Left ventricle myocardium inferior (tissue), 1 donor: ENCODE measurements at regions not wholly inside any gene's neighbourhood (a gene's known extent, or its start where the extent isn't known, plus 50 kb on each side); places are given as distances from the start of the nearest gene placed in this dataset.

Experiments used
- DNase-seq: peaks from one replicate; pipeline ENCODE4 v3.0.0-alpha.2; 2020
- H3K27ac ChIP-seq: fragments of 200-600 bp; replicated peaks from 2 replicates; pipeline ENCODE4 v1.8.0; 2021
- H3K27me3 ChIP-seq: fragments of 200-600 bp; 2 replicates; pipeline ENCODE4 v1.8.0; 2021; ENCODE audit warnings: low read depth
- H3K36me3 ChIP-seq: fragments of 200-600 bp; 2 replicates; pipeline ENCODE4 v1.8.0; 2021
- H3K4me1 ChIP-seq: fragments of 200-600 bp; 2 replicates; pipeline ENCODE4 v1.8.0; 2021
- H3K4me3 ChIP-seq: fragments of 200-600 bp; 2 replicates; pipeline ENCODE4 v1.8.0; 2021; ENCODE audit warnings: mild to moderate bottlenecking, moderate library complexity
- H3K9me3 ChIP-seq: fragments of 200-600 bp; replicated peaks from 2 replicates; pipeline ENCODE4 v1.8.0; 2021
- intact Hi-C: fragments of 100-400 bp; cut with micrococcal nuclease; formaldehyde crosslinking; loops from one replicate; pipeline ENCODE4 v1.11.0; 2022
- TF ChIP-seq, protein P1 (sequence below): fragments of 200-600 bp; IDR thresholded peaks from 2 replicates; pipeline ENCODE4 v1.8.0; 2021; ENCODE audit warnings: antibody characterized with exemption, mild to moderate bottlenecking, borderline replicate concordance
- donor health status: DM: no; HTN: yes; CAD: no; lungs with severe emphysema.

DNA sequence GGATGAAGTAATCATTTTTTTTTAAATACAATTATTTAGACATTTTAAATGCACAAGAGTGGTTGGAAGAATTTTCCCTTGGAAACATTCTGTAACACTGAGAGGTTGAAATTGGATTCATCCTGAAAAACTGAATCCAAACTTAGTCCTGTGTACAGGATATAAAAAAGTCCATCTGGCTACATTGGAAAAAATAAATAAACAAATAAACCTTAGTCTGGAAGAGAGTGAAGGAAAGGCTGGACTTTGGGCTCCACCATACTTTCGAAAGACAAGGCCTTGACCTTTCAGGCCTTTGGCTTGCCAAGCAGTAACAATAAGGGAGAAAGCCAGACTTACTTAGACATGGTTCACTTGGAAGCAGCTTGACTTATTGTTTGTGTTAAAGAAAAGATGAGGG is 664.3 kb downstream of the TENT5A start:
- H3K36me3 ChIP-seq = no peaks in the 10 kb centered on the region
- no peaks in the 10 kb centered on the region for H3K27me3 ChIP-seq
- no peak overlapping the region for H3K4me3 ChIP-seq
- H3K9me3 ChIP-seq = peaks cover 6% of the 10 kb centered on the region
- no peak for DNase-seq
- intact Hi-C loops = no loop called here
- TF ChIP-seq, protein P1, sequence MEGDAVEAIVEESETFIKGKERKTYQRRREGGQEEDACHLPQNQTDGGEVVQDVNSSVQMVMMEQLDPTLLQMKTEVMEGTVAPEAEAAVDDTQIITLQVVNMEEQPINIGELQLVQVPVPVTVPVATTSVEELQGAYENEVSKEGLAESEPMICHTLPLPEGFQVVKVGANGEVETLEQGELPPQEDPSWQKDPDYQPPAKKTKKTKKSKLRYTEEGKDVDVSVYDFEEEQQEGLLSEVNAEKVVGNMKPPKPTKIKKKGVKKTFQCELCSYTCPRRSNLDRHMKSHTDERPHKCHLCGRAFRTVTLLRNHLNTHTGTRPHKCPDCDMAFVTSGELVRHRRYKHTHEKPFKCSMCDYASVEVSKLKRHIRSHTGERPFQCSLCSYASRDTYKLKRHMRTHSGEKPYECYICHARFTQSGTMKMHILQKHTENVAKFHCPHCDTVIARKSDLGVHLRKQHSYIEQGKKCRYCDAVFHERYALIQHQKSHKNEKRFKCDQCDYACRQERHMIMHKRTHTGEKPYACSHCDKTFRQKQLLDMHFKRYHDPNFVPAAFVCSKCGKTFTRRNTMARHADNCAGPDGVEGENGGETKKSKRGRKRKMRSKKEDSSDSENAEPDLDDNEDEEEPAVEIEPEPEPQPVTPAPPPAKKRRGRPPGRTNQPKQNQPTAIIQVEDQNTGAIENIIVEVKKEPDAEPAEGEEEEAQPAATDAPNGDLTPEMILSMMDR = no peak
- peaks cover 3% of the 10 kb centered on the region for H3K4me1 ChIP-seq
- no peak overlapping the region for H3K27ac ChIP-seq

DNA sequence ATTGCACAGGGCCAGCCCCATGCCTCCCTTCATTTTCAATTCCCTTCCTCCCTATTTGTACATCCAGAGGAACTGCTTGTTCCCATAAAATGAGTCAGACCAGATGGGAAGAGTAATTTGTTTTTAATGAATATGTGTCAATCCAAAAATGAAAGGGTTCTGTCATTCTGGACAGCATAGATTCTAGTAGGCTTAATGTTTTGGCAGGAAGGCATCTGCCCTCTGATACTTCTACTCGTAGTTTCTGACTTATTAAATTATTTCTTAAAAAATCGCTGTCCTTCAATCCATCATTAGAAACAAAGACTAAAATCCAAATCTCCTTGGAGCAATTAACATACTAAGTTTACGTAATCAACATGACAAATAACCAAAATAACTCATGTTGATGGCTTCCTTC is 665.5 kb downstream of the TENT5A start:
- Histone ChIP-seq H3K27me3 (no peaks in the 10 kb centered on the region), H3K9me3 (no peaks in the 10 kb centered on the region), H3K27ac (peak overlapping the region; percentile 31), H3K4me3 (no peak overlapping the region), H3K4me1 (peaks cover 3% of the 10 kb centered on the region), H3K36me3 (no peaks in the 10 kb centered on the region)
- intact Hi-C loops = no loop called here
- TF ChIP-seq, protein P1 = no peak
- DNase-seq = no peak

DNA sequence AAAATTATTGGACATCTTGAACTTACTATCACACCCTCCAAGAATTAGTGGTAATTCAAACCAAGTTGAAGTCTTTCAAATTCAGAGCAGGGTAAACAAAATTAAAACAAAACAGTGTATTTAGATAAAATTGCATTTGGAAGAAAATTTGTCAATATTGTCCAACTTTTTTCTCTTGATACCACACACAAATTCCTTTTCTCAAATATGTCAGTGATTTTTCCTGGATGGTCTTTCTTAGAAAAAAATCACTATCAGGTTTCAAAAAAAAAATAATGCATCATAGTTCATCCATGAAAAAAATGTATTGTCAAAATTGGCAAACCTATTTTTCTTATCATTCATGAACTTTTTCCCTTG is 667.1 kb downstream of the TENT5A start:
- TF ChIP-seq, protein P1 = no peak
- intact Hi-C loops = no loop called here
- Histone ChIP-seq H3K4me3 (no peak overlapping the region), H3K27ac (no peak overlapping the region), H3K9me3 (no peaks in the 10 kb centered on the region), H3K36me3 (no peaks in the 10 kb centered on the region), H3K27me3 (no peaks in the 10 kb centered on the region), H3K4me1 (peaks cover 3% of the 10 kb centered on the region)
- DNase-seq = no peak

DNA sequence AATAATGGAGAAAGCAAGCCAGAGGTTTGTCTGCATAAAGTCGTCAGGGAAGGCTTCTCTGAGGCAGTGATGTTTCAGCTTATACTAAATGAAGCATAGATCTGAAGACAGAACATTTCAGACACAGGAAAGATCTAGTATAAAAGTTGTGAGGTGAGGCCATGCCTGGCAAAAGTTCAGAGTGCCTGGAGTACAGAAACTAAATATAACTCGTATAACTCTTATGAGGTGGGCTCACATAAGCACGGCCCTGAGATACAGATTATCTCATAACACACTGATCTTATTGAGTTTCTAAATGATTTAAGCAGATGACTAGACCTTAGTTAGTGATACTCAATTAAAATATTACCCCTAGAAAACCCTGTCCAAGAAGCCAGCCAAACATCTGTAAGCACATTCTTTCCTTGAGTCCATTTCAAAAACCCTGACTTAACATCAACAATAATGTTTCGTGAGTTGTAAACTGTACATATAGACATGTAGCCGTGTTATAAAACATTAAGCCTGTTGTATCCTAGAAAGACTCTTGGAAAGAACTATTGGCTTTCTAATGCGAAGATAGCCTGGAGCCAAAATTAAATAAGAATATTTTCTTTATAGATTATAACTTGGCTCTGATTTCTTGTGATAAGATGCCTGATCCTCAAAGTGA is 667.6 kb downstream of the TENT5A start:
- Histone ChIP-seq H3K27ac (no peak overlapping the region), H3K4me3 (no peak overlapping the region), H3K4me1 (peaks cover 3% of the 10 kb centered on the region), H3K36me3 (no peaks in the 10 kb centered on the region), H3K27me3 (no peaks in the 10 kb centered on the region), H3K9me3 (no peaks in the 10 kb centered on the region)
- TF ChIP-seq, protein P1 = no peak
- no peak for DNase-seq
- intact Hi-C loops = no loop called here

DNA sequence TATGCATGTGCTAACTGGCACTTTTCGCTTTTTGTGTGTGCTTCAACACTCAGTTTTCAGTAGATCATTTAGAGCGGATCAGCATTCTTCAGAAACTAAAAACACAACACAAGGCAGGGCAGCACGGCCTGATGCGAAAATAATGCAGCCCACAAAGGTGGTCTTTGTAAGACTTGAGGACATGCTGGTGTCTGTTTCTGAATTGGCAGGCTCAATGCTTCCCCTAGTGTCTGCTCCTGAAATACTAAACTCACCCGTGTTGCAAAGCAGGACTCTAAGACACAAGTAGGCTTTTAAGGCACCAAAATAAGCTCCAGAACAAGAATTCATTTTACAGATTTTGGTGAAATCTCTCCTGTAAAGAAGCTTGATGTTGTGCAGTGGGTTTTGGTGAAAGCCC is 676.5 kb downstream of the TENT5A start:
- H3K4me1 ChIP-seq = no peaks in the 10 kb centered on the region
- DNase-seq = no peak
- H3K9me3 ChIP-seq = no peaks in the 10 kb centered on the region
- no peak overlapping the region for H3K27ac ChIP-seq
- TF ChIP-seq, protein P1 = peak; percentile 55
- intact Hi-C loops = no loop called here
- no peaks in the 10 kb centered on the region for H3K36me3 ChIP-seq
- no peak overlapping the region for H3K4me3 ChIP-seq
- H3K27me3 ChIP-seq = no peaks in the 10 kb centered on the region
